Spleen (tissue), 11 donors: ENCODE measurements at regions not wholly inside any gene's neighbourhood (a gene's known extent, or its start where the extent isn't known, plus 50 kb on each side); places are given as distances from the start of the nearest gene placed in this dataset.

Experiments used
- DNase-seq: peaks from one replicate; pipeline ENCODE4 v3.0.0-alpha.2; 2020
- H3K27ac ChIP-seq, 8 donors: fragments of 200-600 bp; sonication (generic) in 7 of 8; 1 replicate in 4 of 8; 2 replicates in 4 of 8; pipeline versions ENCODE4 v1.5.0 to v1.8.0; 2016 to 2021; ENCODE audit warnings: inconsistent platforms in 4 of 8, mild to moderate bottlenecking in 4 of 8, moderate library complexity in 1 of 8
- H3K27me3 ChIP-seq, 7 donors: fragments of 200-600 bp; sonication (generic) in 6 of 7; replicated peaks in 1 of 7; 1 replicate in 4 of 7; 2 replicates in 3 of 7; pipeline versions ENCODE4 v1.5.0 to v1.8.0; 2016 to 2021; ENCODE audit warnings: inconsistent platforms in 3 of 7, mild to moderate bottlenecking in 1 of 7
- H3K36me3 ChIP-seq, 6 donors: fragments of 200-600 bp; sonication (generic) in 5 of 6; 1 replicate in 4 of 6; 2 replicates in 2 of 6; pipeline versions ENCODE4 v1.5.0 to v1.8.0; 2016 to 2021; ENCODE audit warnings: inconsistent platforms in 2 of 6
- H3K4me1 ChIP-seq, 6 donors: fragments of 200-600 bp; sonication (generic) in 5 of 6; 1 replicate in 3 of 6; 2 replicates in 3 of 6; pipeline versions ENCODE4 v1.5.0 to v1.8.0; 2016 to 2021; ENCODE audit warnings: inconsistent platforms in 3 of 6
- H3K4me3 ChIP-seq, 8 donors: fragments of 200-600 bp; sonication (generic) in 7 of 8; 1 replicate in 4 of 8; 2 replicates in 4 of 8; pipeline versions ENCODE4 v1.5.0 to v1.8.0; 2016 to 2021; ENCODE audit warnings: inconsistent platforms in 4 of 8, mild to moderate bottlenecking in 4 of 8, moderate library complexity in 2 of 8
- H3K9me3 ChIP-seq, 8 donors: fragments of 200-600 bp; sonication (generic) in 7 of 8; 1 replicate in 4 of 8; 2 replicates in 4 of 8; pipeline versions ENCODE4 v1.5.0 to v1.8.0; 2016 to 2021; ENCODE audit warnings: inconsistent platforms in 4 of 8
- POLR2A ChIP-seq, 3 donors: fragments of 450-650 bp; IDR thresholded peaks; one replicate each; pipeline ENCODE4 v1.5.1; 2017; ENCODE audit warnings: antibody characterized with exemption in 3 of 3, mild to moderate bottlenecking in 1 of 3
- POLR2AphosphoS5 ChIP-seq, 3 donors: sonication (generic); formaldehyde crosslinking; IDR thresholded peaks; one replicate each; pipeline ENCODE4 v1.5.1; 2017; ENCODE audit warnings: antibody characterized with exemption in 3 of 3
- WGBS, 5 donors: extraction: QIAGEN DNeasy Blood & Tissue Kit in 3 of 5; methylation state at CpG; one replicate each; pipeline versions ENCODE4 v1.1.5 to v1.1.7; 2013 to 2018; 5-methylcytosine and 5-hydroxymethylcytosine counted together
- intact Hi-C: fragments of 100-400 bp; cut with DNase I; formaldehyde crosslinking; loops from one replicate; pipeline ENCODE4 v1.15.0; 2023; ENCODE audit warnings: low total_unique reads
- TF ChIP-seq, protein P1 (sequence below), 11 experiments: fragments of 200-600 bp in 7 of 11; fragments of 450-650 bp in 4 of 11; sonication (generic) in 4 of 11; IDR thresholded peaks in 8 of 11; conservative IDR thresholded peaks in 3 of 11; 1 replicate in 7 of 11; 2 replicates in 4 of 11; pipeline versions ENCODE4 v1.4.0 to v1.8.0; 2016 to 2021; ENCODE audit warnings: antibody characterized with exemption in 11 of 11, inconsistent platforms in 4 of 11, mild to moderate bottlenecking in 1 of 11
- donor health status: healthy with polysubstance abuse.
- donor health status: DM: no; HTN: no; CAD: no; lungs with moderate emphysema.
- donor health status: DM: no; HTN: no; CAD: no.
- donor health status: Bipolar disorder and iron deficiency.
- donor health status: healthy.
- donor health status: DM: no; HTN: no; CAD: no.
- donor health status: DM: yes; HTN: yes; CAD: no.

DNA sequence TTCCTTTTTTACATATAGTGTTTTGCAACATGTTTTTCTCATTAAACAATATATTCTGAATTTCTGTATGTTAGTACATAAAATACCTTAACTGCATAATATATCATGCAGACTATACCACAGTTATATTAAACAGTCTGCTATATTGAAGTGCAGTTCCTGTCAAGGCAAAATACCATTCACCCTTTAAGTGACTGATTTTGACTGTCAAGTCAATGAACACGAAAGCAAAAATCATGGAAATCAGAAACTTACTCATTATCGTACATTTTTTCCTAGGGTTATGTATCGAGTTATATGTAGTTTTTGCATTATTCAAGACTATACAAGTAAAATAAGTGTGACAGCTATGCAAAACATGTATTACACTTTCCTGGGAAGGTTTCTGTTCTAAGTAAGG, 361.6 kb upstream of the MAP2 start:
- peaks cover 0 to 6% (median 0%) of the 10 kb centered on the region in 8 donors for H3K9me3 ChIP-seq
- TF ChIP-seq POLR2A (IDR thresholded peaks at IDR 0.05) (no peak), POLR2AphosphoS5 (IDR thresholded peaks at IDR 0.05) (no peak)
- TF ChIP-seq, protein P1, sequence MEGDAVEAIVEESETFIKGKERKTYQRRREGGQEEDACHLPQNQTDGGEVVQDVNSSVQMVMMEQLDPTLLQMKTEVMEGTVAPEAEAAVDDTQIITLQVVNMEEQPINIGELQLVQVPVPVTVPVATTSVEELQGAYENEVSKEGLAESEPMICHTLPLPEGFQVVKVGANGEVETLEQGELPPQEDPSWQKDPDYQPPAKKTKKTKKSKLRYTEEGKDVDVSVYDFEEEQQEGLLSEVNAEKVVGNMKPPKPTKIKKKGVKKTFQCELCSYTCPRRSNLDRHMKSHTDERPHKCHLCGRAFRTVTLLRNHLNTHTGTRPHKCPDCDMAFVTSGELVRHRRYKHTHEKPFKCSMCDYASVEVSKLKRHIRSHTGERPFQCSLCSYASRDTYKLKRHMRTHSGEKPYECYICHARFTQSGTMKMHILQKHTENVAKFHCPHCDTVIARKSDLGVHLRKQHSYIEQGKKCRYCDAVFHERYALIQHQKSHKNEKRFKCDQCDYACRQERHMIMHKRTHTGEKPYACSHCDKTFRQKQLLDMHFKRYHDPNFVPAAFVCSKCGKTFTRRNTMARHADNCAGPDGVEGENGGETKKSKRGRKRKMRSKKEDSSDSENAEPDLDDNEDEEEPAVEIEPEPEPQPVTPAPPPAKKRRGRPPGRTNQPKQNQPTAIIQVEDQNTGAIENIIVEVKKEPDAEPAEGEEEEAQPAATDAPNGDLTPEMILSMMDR (IDR thresholded peaks at IDR 0.05 in 8 of 11, conservative IDR thresholded peaks at IDR 0.05 in 3 of 11): no peak
- H3K4me3 ChIP-seq: no peak overlapping the region
- 85 to 90% (median 89%) methylated on average over 3 of the region's 3 CpGs for WGBS, 5 donors
- intact Hi-C loops: no loop called here
- H3K27me3 ChIP-seq: no peaks in the 10 kb centered on the region
- no peak overlapping the region for H3K27ac ChIP-seq
- H3K36me3 ChIP-seq: no peaks in the 10 kb centered on the region
- no peaks in the 10 kb centered on the region for H3K4me1 ChIP-seq
- no peak for DNase-seq

- Histone ChIP-seq H3K9me3 (peaks cover 0 to 1% (median 0%) of the 10 kb centered on the region in 8 donors), H3K4me3 (no peak overlapping the region), H3K4me1 (no peaks in the 10 kb centered on the region), H3K27me3 (no peaks in the 10 kb centered on the region), H3K36me3 (no peaks in the 10 kb centered on the region), H3K27ac (no peak overlapping the region)
- TF ChIP-seq, protein P1 (IDR thresholded peaks at IDR 0.05 in 8 of 11, conservative IDR thresholded peaks at IDR 0.05 in 3 of 11): no peak
- TF ChIP-seq POLR2A (IDR thresholded peaks at IDR 0.05) (no peak), POLR2AphosphoS5 (IDR thresholded peaks at IDR 0.05) (no peak)
- WGBS, 5 donors: 92 to 100% (median 98%) methylated on average over 1 of the region's 1 CpG
- intact Hi-C loops: no loop called here
- DNase-seq: no peak
These were observed 353.6 kb upstream of the MAP2 start for GRCh38 chr2:209070262-209070661.

DNA sequence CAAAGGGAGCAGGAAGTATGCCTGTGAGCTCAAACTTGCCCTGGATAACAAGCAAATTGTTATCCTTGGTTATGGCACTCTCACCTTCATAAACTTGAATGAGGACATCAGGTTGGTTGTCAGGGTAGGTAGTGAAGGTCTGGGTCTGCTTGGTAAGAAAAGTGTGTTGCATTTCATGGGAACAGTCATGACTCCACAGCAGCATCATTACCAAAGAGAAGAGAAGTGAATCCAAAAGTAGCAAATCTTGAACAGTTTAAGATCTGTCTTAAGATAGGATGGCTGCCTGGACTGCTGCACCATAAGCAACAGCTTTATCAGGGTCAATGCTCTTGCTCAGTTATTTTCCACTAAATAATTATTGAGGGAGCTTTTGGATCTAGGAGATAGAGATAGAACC, 350.7 kb upstream of the MAP2 start:
- Histone ChIP-seq H3K27me3 (no peaks in the 10 kb centered on the region), H3K9me3 (peaks cover 0 to 4% (median 0%) of the 10 kb centered on the region in 8 donors), H3K4me3 (no peak overlapping the region), H3K4me1 (no peaks in the 10 kb centered on the region), H3K27ac (no peak overlapping the region), H3K36me3 (no peaks in the 10 kb centered on the region)
- TF ChIP-seq, protein P1 (IDR thresholded peaks at IDR 0.05 in 8 of 11, conservative IDR thresholded peaks at IDR 0.05 in 3 of 11): no peak
- TF ChIP-seq POLR2AphosphoS5 (IDR thresholded peaks at IDR 0.05): no peak
- no peak for TF ChIP-seq POLR2A (IDR thresholded peaks at IDR 0.05)
- DNase-seq: no peak
- intact Hi-C loops: no loop called here

DNA sequence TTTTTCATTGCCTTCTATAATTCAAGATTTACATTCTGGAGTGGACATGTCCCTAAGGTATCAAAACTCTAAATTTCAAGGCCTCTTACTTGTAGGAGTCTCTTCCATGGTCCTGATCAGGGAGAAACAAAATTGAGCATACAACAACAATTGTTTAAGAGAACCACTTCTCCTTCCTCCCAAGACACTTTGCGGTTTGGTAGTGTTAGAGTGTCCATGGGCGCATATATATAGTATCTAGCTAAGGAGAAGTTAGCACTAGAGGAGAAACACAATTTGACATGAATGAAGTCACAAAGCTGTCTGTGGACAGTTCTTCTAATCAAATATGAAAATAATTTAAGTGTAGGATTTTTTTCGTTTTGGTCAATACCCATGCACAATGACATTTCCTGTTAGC, 349.1 kb upstream of the MAP2 start:
- H3K4me1 ChIP-seq: no peaks in the 10 kb centered on the region
- WGBS, 5 donors: 83 to 94% (median 88%) methylated on average over 3 of the region's 3 CpGs

More for the DNA sequence above, 349.1 kb upstream of the MAP2 start:
- DNase-seq: no peak
- Histone ChIP-seq H3K36me3 (no peaks in the 10 kb centered on the region), H3K27me3 (no peaks in the 10 kb centered on the region), H3K27ac (no peak overlapping the region), H3K9me3 (peaks cover 0 to 4% (median 0%) of the 10 kb centered on the region in 8 donors), H3K4me3 (no peak overlapping the region)
- no peak for TF ChIP-seq POLR2A (IDR thresholded peaks at IDR 0.05)
- TF ChIP-seq POLR2AphosphoS5 (IDR thresholded peaks at IDR 0.05): no peak
- TF ChIP-seq, protein P1 (IDR thresholded peaks at IDR 0.05 in 8 of 11, conservative IDR thresholded peaks at IDR 0.05 in 3 of 11): no peak
- intact Hi-C loops: no loop called here
